Esophagus squamous epithelium (tissue), 4 donors: ENCODE measurements at regions not wholly inside any gene's neighbourhood (a gene's known extent, or its start where the extent isn't known, plus 50 kb on each side); places are given as distances from the start of the nearest gene placed in this dataset.

Experiments
- POLR2A ChIP-seq, 4 donors: fragments of 450-650 bp; IDR thresholded peaks; one replicate each; pipeline ENCODE4 v1.6.1; 2017; ENCODE audit warnings: antibody characterized with exemption in 4 of 4, mild to moderate bottlenecking in 4 of 4, moderate library complexity in 3 of 4
- TF ChIP-seq, protein P1 (sequence below), 6 experiments: fragments of 450-650 bp in 4 of 6; fragments of 200-600 bp in 2 of 6; sonication (generic) in 2 of 6; IDR thresholded peaks; one replicate each; pipeline ENCODE4 v1.5.1; 2016 to 2019; ENCODE audit warnings: antibody characterized with exemption in 6 of 6, mild to moderate bottlenecking in 4 of 6, moderate library complexity in 4 of 6

DNA sequence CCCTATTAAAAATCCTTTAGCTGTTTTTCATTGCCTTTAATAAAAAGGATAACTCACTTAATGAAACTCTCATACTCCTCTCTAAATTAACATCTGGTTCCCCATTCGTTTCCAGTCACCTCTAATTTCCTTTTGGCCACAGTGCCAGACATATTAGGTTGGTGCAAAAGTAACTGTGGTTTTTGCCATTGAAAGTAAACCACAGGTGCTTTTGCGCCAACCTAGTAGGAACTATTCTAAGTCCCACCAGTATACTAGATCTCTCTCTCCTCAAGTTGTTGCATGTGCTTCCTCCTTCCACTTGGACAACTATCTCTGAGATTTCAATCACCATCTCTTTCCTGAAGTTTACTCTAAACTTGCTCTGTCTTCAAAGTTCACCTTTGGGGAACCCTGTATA, 961.1 kb downstream of the TBC1D32 start:
- TF ChIP-seq, protein P1, sequence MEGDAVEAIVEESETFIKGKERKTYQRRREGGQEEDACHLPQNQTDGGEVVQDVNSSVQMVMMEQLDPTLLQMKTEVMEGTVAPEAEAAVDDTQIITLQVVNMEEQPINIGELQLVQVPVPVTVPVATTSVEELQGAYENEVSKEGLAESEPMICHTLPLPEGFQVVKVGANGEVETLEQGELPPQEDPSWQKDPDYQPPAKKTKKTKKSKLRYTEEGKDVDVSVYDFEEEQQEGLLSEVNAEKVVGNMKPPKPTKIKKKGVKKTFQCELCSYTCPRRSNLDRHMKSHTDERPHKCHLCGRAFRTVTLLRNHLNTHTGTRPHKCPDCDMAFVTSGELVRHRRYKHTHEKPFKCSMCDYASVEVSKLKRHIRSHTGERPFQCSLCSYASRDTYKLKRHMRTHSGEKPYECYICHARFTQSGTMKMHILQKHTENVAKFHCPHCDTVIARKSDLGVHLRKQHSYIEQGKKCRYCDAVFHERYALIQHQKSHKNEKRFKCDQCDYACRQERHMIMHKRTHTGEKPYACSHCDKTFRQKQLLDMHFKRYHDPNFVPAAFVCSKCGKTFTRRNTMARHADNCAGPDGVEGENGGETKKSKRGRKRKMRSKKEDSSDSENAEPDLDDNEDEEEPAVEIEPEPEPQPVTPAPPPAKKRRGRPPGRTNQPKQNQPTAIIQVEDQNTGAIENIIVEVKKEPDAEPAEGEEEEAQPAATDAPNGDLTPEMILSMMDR (IDR thresholded peaks at IDR 0.05), result no peak
- no peak for TF ChIP-seq POLR2A (IDR thresholded peaks at IDR 0.05)
